ENCODE measurements at regions not wholly inside any gene's neighbourhood (a gene's known extent, or its start where the extent isn't known, plus 50 kb on each side); places are given as distances from the start of the nearest gene placed in this dataset.

GRCh38 chr1:185406691-185407009 is 89.6 kb upstream of the IVNS1ABP start:
- Histone ChIP-seq H4K20me1 (ENCODE audit: low read depth, low read length) (no peaks in the 10 kb centered on the region), H3K79me2 (ENCODE audit: insufficient read depth, low read length) (no peaks in the 10 kb centered on the region), H3K4me3 (ENCODE audit: insufficient read depth, low read length, poor library complexity, severe bottlenecking) (no peak overlapping the region), H3K9me3 (ENCODE audit: insufficient read depth, low read length) (no peaks in the 10 kb centered on the region), H3K9ac (ENCODE audit: low read length) (no peak overlapping the region), H3F3A (ENCODE audit: insufficient read depth) (no peaks in the 10 kb centered on the region), H3K36me3 (ENCODE audit: low read length) (no peaks in the 10 kb centered on the region), H3K27me3 (ENCODE audit: low read length) (no peaks in the 10 kb centered on the region), H3K4me2 (ENCODE audit: low read depth, low read length, poor library complexity, severe bottlenecking) (no peak overlapping the region), H2AFZ (ENCODE audit: low read depth, low read length, severe bottlenecking) (no peak overlapping the region), H3K27ac (ENCODE audit: low read depth, low read length) (no peak overlapping the region), H3K9me2 (replicated peaks; ENCODE audit: insufficient read depth, low read length) (no peaks in the 10 kb centered on the region)
- TF ChIP-seq CTCF (IDR thresholded peaks at IDR 0.05; ENCODE audit: insufficient read depth, low read length, poor library complexity, severe bottlenecking): no peak
- no peak for TF ChIP-seq EZH2phosphoT487 (conservative IDR thresholded peaks at IDR 0.05; ENCODE audit: low read length)

- H3K9me2 ChIP-seq (replicated peaks; ENCODE audit: insufficient read depth, low read length): no peaks in the 10 kb centered on the region
- no peaks in the 10 kb centered on the region for H3F3A ChIP-seq (ENCODE audit: insufficient read depth)
- no peaks in the 10 kb centered on the region for H3K79me2 ChIP-seq (ENCODE audit: insufficient read depth, low read length)
- TF ChIP-seq CTCF (IDR thresholded peaks at IDR 0.05; ENCODE audit: insufficient read depth, low read length, poor library complexity, severe bottlenecking) (no peak), EZH2phosphoT487 (conservative IDR thresholded peaks at IDR 0.05; ENCODE audit: low read length) (no peak)
- no peaks in the 10 kb centered on the region for H3K36me3 ChIP-seq (ENCODE audit: low read length)
- H3K9me3 ChIP-seq (ENCODE audit: insufficient read depth, low read length): no peaks in the 10 kb centered on the region
- H3K4me2 ChIP-seq (ENCODE audit: low read depth, low read length, poor library complexity, severe bottlenecking): no peak overlapping the region
- no peak overlapping the region for H3K27ac ChIP-seq (ENCODE audit: low read depth, low read length)
- no peaks in the 10 kb centered on the region for H4K20me1 ChIP-seq (ENCODE audit: low read depth, low read length)
- no peak overlapping the region for H3K4me3 ChIP-seq (ENCODE audit: insufficient read depth, low read length, poor library complexity, severe bottlenecking)
- no peak overlapping the region for H3K9ac ChIP-seq (ENCODE audit: low read length)
- no peaks in the 10 kb centered on the region for H3K27me3 ChIP-seq (ENCODE audit: low read length)
- H2AFZ ChIP-seq (ENCODE audit: low read depth, low read length, severe bottlenecking): no peak overlapping the region
Measured at GRCh38 chr1:185406006-185406690, 89.1 kb upstream of the IVNS1ABP start.

- Histone ChIP-seq H3K36me3 (ENCODE audit: low read length) (no peaks in the 10 kb centered on the region), H3K27me3 (ENCODE audit: low read length) (no peaks in the 10 kb centered on the region), H3K9ac (ENCODE audit: low read length) (no peak overlapping the region), H2AFZ (ENCODE audit: low read depth, low read length, severe bottlenecking) (no peak overlapping the region), H3K9me2 (replicated peaks; ENCODE audit: insufficient read depth, low read length) (no peaks in the 10 kb centered on the region), H3K4me2 (ENCODE audit: low read depth, low read length, poor library complexity, severe bottlenecking) (no peak overlapping the region), H3K27ac (ENCODE audit: low read depth, low read length) (no peak overlapping the region), H3K79me2 (ENCODE audit: insufficient read depth, low read length) (no peaks in the 10 kb centered on the region), H3K9me3 (ENCODE audit: insufficient read depth, low read length) (no peaks in the 10 kb centered on the region), H3F3A (ENCODE audit: insufficient read depth) (no peaks in the 10 kb centered on the region), H4K20me1 (ENCODE audit: low read depth, low read length) (no peaks in the 10 kb centered on the region), H3K4me3 (ENCODE audit: insufficient read depth, low read length, poor library complexity, severe bottlenecking) (no peak overlapping the region)
- TF ChIP-seq EZH2phosphoT487 (conservative IDR thresholded peaks at IDR 0.05; ENCODE audit: low read length): no peak
Measured at GRCh38 chr1:185404907-185405568, 88.0 kb upstream of the IVNS1ABP start.

GRCh38 chr1:185404291-185404690 is 87.2 kb upstream of the IVNS1ABP start:
- Histone ChIP-seq H3K4me3 (ENCODE audit: insufficient read depth, low read length, poor library complexity, severe bottlenecking) (no peak overlapping the region), H3K79me2 (ENCODE audit: insufficient read depth, low read length) (no peaks in the 10 kb centered on the region), H2AFZ (ENCODE audit: low read depth, low read length, severe bottlenecking) (no peak overlapping the region), H3K9me3 (ENCODE audit: insufficient read depth, low read length) (no peaks in the 10 kb centered on the region), H4K20me1 (ENCODE audit: low read depth, low read length) (no peaks in the 10 kb centered on the region), H3K27ac (ENCODE audit: low read depth, low read length) (no peak overlapping the region), H3K4me2 (ENCODE audit: low read depth, low read length, poor library complexity, severe bottlenecking) (no peak overlapping the region), H3F3A (ENCODE audit: insufficient read depth) (no peaks in the 10 kb centered on the region), H3K9me2 (replicated peaks; ENCODE audit: insufficient read depth, low read length) (no peaks in the 10 kb centered on the region), H3K27me3 (ENCODE audit: low read length) (no peaks in the 10 kb centered on the region), H3K36me3 (ENCODE audit: low read length) (no peaks in the 10 kb centered on the region), H3K9ac (ENCODE audit: low read length) (no peak overlapping the region)
- no peak for TF ChIP-seq EZH2phosphoT487 (conservative IDR thresholded peaks at IDR 0.05; ENCODE audit: low read length)
- TF ChIP-seq CTCF (IDR thresholded peaks at IDR 0.05; ENCODE audit: insufficient read depth, low read length, poor library complexity, severe bottlenecking): no peak

All from SU-DHL-6 (cell line).